ENCODE measurements at regions not wholly inside any gene's neighbourhood (a gene's known extent, or its start where the extent isn't known, plus 50 kb on each side); places are given as distances from the start of the nearest gene placed in this dataset.

GRCh38 chr5:108507631-108508030, 125.7 kb upstream of the FBXL17 start:
- TF ChIP-seq, protein P1, sequence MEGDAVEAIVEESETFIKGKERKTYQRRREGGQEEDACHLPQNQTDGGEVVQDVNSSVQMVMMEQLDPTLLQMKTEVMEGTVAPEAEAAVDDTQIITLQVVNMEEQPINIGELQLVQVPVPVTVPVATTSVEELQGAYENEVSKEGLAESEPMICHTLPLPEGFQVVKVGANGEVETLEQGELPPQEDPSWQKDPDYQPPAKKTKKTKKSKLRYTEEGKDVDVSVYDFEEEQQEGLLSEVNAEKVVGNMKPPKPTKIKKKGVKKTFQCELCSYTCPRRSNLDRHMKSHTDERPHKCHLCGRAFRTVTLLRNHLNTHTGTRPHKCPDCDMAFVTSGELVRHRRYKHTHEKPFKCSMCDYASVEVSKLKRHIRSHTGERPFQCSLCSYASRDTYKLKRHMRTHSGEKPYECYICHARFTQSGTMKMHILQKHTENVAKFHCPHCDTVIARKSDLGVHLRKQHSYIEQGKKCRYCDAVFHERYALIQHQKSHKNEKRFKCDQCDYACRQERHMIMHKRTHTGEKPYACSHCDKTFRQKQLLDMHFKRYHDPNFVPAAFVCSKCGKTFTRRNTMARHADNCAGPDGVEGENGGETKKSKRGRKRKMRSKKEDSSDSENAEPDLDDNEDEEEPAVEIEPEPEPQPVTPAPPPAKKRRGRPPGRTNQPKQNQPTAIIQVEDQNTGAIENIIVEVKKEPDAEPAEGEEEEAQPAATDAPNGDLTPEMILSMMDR (IDR thresholded peaks at IDR 0.05): no peak
- TF ChIP-seq ZFX (IDR thresholded peaks at IDR 0.05; ENCODE audit: borderline replicate concordance): no peak

Data from 22Rv1 (cell line).